ENCODE measurements at regions not wholly inside any gene's neighbourhood (a gene's known extent, or its start where the extent isn't known, plus 50 kb on each side); places are given as distances from the start of the nearest gene placed in this dataset.

GRCh38 chr9:126208216-126208758 is 118.3 kb upstream of the MVB12B start:
- H3K9me3 Mint-ChIP-seq (ENCODE audit: low read depth, unreplicated experiment), result no peaks in the 10 kb centered on the region
- CTCF ChIA-PET, result no interaction called here
- no peak for TF ChIP-seq CTCF (IDR thresholded peaks at IDR 0.05; ENCODE audit: unreplicated experiment)
- no TSS peak for BruUV-seq (replicated peaks)
- intact Hi-C loops (cut with micrococcal nuclease; ENCODE audit: unreplicated experiment), result no loop called here
- no peaks in the 10 kb centered on the region for H3K4me1 Mint-ChIP-seq (ENCODE audit: low read depth, unreplicated experiment)
- H3K4me3 Mint-ChIP-seq (ENCODE audit: low read depth, unreplicated experiment), result no peak overlapping the region
- H3K36me3 Mint-ChIP-seq (ENCODE audit: insufficient read depth, unreplicated experiment), result no peaks in the 10 kb centered on the region
- no peak overlapping the region for H3K27ac Mint-ChIP-seq (ENCODE audit: unreplicated experiment)
- no peak for DNase-seq
- H3K27me3 Mint-ChIP-seq (ENCODE audit: unreplicated experiment), result peaks cover 4% of the 10 kb centered on the region

DNA sequence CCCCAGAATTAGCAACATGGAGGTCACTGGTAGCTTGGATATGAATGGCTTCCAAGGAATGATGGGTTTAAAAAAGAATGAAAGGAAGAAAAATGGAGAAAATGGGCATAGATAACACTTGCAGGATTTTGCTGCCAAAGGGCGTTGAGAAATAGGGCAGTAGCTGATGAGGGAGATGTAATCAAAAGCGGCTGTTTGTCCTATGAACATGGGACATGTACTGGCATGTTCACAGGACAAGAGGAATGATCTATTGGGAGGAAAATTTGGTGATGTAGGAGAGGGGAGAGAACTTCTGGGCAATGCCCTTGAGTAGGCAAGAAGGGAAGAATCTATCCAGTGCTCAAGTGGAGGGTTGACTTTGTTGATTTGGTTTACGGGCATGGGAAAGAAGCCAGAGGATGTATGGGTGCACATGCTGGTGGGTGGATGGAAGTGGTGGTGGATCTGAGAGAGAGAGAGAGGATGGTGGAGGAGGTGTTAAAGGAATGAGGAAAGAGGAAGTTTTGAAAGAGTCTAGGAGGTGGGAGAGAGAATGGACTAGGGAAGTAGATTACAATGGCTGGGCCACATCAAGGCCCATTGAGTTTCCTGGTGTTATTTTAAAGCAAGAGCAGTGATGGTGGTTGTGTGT is 115.1 kb upstream of the MVB12B start:
- Mint-ChIP-seq H3K27me3 (ENCODE audit: unreplicated experiment) (peaks cover 29% of the 10 kb centered on the region), H3K4me3 (ENCODE audit: low read depth, unreplicated experiment) (no peak overlapping the region), H3K36me3 (ENCODE audit: insufficient read depth, unreplicated experiment) (no peaks in the 10 kb centered on the region), H3K27ac (ENCODE audit: unreplicated experiment) (no peak overlapping the region), H3K4me1 (ENCODE audit: low read depth, unreplicated experiment) (no peaks in the 10 kb centered on the region), H3K9me3 (ENCODE audit: low read depth, unreplicated experiment) (peaks cover 5% of the 10 kb centered on the region)
- CTCF ChIA-PET, result no interaction called here
- intact Hi-C loops (cut with micrococcal nuclease; ENCODE audit: unreplicated experiment), result no loop called here
- no peak for DNase-seq
- BruUV-seq (replicated peaks), result no TSS peak
- no peak for TF ChIP-seq CTCF (IDR thresholded peaks at IDR 0.05; ENCODE audit: unreplicated experiment)

DNA sequence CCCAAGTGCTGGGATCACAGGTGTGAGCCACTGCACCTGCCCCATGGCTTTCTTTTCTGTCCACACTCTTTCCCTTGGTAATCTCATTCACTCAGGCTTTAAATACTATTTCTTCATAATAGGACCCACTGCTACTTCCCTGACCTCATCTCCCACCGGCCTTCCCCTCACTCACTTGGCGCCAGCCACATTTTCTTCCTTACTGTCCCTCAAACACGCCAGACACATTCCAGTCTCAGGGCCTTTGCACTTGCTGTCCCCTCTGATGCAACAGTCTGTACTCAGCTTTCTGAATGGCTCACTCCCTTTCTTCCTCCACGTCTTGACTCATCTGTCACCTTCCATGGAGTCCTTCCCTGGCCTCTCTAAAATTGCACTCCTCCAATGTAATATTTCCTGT is 111.1 kb upstream of the MVB12B start:
- intact Hi-C loops (cut with micrococcal nuclease; ENCODE audit: unreplicated experiment), result no loop called here
- no peaks in the 10 kb centered on the region for H3K36me3 Mint-ChIP-seq (ENCODE audit: insufficient read depth, unreplicated experiment)
- H3K4me3 Mint-ChIP-seq (ENCODE audit: low read depth, unreplicated experiment), result no peak overlapping the region
- no peak overlapping the region for H3K27ac Mint-ChIP-seq (ENCODE audit: unreplicated experiment)
- BruUV-seq (replicated peaks), result no TSS peak
- DNase-seq, result no peak
- H3K27me3 Mint-ChIP-seq (ENCODE audit: unreplicated experiment), result peaks cover 53% of the 10 kb centered on the region
- CTCF ChIA-PET, result interaction anchor here (1.0 kb wide), 1 partner anchor 1090 kb away, joined by 3 read pairs; no protein-coding TSS in a partner anchor
- peaks cover 5% of the 10 kb centered on the region for H3K9me3 Mint-ChIP-seq (ENCODE audit: low read depth, unreplicated experiment)
- no peaks in the 10 kb centered on the region for H3K4me1 Mint-ChIP-seq (ENCODE audit: low read depth, unreplicated experiment)
- TF ChIP-seq CTCF (IDR thresholded peaks at IDR 0.05; ENCODE audit: unreplicated experiment), result no peak

DNA sequence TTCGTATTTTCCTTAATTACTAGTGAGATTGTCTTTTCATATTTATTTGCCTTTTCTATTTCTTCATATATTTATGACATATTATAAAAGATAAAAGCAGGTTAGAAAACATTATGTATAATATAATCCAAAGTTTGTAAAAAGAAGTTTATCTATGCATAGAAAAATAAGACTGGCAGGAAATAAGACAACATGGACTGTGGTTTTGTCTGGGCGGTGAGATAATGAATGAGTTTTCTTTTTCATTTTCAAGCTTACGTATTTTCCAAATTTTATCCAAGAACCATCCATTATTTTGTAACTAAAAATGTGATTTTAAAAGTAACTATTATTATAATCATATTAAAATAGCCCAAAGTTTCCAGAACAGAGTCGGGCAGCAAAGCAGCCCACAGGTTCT is 109.8 kb upstream of the MVB12B start:
- CTCF ChIA-PET, result no interaction called here
- BruUV-seq (replicated peaks), result no TSS peak
- no peak overlapping the region for H3K27ac Mint-ChIP-seq (ENCODE audit: unreplicated experiment)

More for the DNA sequence above, 109.8 kb upstream of the MVB12B start:
- intact Hi-C loops (cut with micrococcal nuclease; ENCODE audit: unreplicated experiment), result no loop called here
- Mint-ChIP-seq H3K4me3 (ENCODE audit: low read depth, unreplicated experiment) (no peak overlapping the region), H3K4me1 (ENCODE audit: low read depth, unreplicated experiment) (no peaks in the 10 kb centered on the region), H3K27me3 (ENCODE audit: unreplicated experiment) (peaks cover 54% of the 10 kb centered on the region), H3K9me3 (ENCODE audit: low read depth, unreplicated experiment) (peaks cover 5% of the 10 kb centered on the region), H3K36me3 (ENCODE audit: insufficient read depth, unreplicated experiment) (no peaks in the 10 kb centered on the region)
- TF ChIP-seq CTCF (IDR thresholded peaks at IDR 0.05; ENCODE audit: unreplicated experiment), result no peak
- no peak for DNase-seq
